HT-29 (cell line): ENCODE measurements at regions not wholly inside any gene's neighbourhood (a gene's known extent, or its start where the extent isn't known, plus 50 kb on each side); places are given as distances from the start of the nearest gene placed in this dataset.
"Not testable (repeated sequence)": the region's sequence is repeated elsewhere in the genome, so short reads cannot be mapped to it uniquely, and the experiment has no call there.

Experiments used
- DNase-seq: peaks from one replicate; pipeline ENCODE4 v3.0.0-alpha.2; 2015; ENCODE audit warnings: low spot score

DNA sequence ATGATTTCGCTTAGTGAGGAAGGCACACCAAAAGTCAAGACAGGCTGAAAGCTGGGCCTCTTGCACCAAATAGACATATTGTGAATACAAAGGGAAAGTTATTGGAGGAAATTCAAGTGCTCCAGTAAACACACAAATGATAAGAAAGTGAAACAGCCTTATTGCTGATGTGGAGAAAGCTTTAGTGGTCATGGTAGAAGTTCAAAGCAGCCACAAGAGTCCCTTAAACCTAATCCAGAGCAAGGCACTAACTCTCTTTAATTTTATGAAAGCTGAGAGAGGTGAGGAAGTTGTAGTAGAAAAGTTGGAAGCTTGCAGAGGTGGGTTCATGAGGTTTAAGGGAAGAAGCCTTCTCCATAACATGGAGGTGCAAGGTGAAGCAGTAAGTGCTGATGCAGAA lies 988.3 kb downstream of the VRK1 start:
- DNase-seq: no peak

DNA sequence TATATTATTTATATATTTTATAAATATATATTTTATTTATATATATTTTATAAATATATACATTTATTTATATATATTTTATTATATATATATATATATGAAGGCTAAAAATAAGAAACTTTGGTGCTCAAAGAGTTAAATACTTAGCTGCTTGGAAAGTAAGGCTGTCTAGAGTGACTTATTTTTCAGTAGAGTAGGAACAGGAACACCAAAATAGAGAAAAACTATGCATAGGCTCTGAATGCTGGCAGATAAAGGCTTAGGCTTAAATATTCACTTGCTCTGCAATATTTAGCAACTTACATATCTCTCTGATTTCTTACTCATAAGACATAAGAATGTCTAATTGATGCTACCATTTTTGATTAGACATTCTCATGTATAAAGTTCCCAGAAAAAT lies 991.2 kb downstream of the VRK1 start:
- DNase-seq: no peak

DNA sequence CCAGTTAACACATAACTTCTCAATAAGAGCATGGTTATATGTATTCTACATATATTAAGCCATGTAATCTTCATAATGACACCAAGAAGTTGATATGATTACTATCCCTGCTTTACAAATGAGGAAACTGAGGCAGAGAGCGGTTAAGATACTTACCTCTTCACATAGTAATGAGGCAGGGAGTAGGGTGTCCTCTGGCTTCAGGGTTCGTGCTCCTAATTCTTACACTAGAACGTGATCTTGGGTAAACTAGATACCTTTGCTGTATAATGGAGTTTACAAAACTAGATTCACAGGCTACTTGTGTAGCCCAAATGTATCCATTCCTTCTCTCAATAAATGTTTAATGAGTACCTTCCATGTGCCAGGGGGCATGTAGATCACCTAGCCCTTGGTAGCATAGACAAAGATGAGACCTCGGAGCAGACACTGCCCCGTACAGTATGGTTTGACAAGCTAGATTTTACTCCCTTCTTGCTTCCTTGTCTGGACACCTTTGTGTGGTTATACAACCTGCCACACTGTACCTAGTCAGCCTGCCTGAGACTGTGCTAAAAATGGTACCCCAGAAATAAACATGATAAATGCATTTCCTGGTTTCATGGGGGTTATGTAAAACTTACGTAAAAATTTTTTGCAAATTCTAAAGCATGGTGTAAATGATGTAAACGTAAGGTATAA lies 991.8 kb downstream of the VRK1 start:
- no peak for DNase-seq

DNA sequence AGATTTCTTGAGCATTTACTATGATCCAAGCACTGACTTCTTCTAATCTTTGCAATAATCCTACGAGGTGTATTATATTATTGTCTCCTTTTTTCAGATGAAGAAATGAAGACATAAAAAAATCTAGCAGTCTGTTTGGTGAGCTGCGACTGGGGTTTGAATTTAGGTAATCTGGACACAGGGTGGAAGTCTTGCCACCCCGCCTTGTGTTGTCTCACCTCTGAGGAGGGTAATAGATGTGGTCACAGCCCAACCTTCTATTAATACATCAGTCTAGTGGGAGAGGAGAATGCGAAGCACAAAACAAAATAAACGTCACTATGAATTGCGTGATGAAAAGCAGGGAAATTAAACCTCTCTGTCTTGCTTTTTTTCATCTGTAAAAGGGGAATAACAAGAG lies 993.9 kb downstream of the VRK1 start:
- no peak for DNase-seq

DNA sequence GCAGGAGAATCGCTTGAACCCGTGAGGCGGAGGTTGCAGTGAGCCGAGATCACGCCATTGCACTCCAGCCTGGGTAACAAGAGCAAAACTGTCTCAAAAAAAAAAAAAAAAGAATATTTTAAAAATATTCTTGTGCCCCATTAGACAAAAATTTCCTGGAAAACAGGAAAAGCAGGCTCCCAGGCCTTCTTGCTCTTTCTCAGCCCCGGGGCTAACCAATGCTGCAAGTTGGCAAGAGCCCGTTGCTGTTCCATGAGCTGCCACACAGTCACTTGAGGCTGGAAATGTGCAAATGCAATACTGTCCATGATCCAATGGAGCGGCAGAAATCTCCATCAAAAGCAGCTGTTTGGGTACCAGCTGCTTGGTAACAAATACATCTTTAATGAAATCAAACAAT lies 994.7 kb downstream of the VRK1 start:
- peak; percentile 1 for DNase-seq

DNA sequence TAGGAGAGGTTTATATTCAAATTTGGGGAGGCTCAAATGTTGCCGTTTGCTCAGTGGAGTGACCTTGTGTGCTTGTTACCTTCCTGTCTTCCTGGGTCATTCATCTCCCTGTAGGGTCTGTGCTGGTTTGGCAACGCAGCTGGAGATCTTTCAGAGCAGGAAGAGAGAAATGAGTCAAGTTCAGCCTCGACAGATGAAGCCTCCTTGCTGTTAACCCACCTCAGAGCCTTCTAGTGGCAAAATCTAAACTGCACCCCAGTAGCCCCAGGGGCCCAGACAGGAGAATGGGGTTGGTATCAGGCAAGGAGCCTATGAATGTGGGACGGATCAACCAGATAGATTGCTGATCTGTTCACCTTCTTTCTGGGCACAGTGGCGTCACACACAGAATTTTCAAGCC lies 999.3 kb downstream of the VRK1 start:
- no peak for DNase-seq

DNA sequence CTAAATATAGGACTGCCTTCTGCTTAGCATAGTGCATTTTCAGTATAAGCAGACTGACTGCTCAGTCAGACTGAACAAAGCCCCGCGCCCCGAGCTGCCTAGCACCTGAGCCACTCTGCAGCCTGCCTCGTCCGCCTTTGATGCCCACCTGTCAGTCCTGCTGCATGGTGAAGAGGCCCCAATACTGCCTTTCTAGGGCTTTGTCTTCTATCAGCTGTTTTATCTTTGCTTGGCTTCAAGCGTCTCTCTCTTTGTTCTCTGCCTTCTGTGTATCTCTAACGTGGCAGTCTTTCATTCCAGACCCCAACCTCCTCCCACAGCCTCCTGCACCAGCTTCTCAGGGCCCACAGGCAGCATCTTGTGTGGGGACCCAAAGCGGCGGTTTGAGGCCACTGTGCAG lies 1001.0 kb downstream of the VRK1 start:
- no peak for DNase-seq

DNA sequence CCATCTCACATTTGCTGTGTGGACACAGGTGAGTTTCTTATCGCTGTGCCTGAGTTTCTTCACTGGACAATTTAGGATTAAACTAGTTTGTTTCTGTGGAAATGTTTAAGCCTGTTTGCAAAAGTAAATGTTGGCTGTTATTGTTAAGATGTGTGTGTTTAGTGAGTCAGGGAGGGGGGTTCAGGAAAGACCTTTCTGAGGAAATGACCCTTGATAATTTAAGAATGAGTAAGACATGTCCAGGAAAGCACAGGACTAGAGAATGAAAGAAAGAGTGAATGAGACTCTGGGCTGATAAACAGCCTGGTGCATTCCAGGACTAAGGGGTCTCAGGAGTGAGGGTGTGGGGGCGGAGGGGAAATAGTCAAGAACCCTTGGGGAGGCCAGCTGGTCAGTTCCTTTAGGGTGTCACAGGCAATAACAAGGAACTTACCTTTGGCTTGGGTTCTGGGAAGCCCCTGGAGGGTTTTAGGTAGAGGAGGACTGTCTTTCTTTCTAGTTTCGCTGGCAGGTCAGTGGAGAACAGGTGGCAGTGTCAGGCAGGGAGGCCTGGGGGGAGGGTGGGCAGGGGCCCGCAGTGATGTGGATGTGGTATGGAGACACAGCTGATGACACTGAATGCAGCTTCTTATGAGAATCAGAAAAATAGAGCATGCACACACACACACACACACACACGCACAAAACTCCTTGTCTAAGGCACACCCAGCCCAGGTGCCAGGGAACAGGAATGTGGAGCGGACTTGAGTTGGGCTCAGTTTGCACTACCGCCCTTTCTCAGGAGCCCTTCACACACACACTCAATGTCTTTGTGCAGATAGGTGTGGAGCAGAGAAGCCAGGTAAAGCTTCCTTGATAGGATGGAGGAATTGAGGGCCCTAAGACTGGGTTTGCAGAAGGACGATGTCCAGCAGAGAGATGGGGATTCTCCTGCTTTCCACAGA lies 1005.5 kb downstream of the VRK1 start:
- DNase-seq: no peak

DNA sequence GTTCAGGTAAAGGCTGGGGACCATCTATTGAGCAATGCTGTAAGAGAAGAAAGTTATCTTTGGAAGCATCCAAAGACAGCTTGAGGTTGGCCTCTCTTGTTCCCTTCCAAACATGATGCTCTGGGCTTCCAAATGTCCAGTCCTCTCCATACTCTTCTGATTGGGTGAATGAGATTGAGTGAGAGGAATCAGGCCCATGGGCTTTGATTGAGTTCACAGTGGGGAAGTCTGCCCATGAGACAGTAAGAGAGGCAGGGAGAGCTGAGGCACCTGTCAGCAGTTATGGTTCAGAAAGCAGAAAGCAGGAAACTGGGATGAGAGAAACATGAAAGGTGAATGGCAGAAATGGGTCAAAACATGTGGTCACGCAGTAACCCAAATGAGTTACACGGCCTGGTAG lies 1006.9 kb downstream of the VRK1 start:
- no peak for DNase-seq

DNA sequence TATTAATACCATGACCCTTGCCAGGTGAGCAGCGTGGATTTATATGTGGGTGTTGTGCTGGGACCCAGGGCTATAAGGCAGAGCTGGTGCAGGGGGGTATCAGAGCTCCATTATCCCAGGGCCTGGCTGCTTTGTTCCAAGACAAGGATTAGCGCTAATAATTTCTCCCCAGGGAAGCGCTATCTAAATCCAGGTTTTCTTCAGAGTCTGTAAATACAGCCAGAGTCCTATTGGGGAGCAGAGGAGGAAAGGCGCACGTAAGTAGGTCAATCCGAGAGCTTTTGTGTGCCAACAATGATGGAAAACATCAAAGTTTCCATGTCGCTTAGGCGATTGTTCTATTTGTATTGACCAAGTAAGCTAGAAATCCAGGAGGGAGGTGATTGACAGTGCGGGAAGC lies 1009.7 kb downstream of the VRK1 start:
- no peak for DNase-seq

DNA sequence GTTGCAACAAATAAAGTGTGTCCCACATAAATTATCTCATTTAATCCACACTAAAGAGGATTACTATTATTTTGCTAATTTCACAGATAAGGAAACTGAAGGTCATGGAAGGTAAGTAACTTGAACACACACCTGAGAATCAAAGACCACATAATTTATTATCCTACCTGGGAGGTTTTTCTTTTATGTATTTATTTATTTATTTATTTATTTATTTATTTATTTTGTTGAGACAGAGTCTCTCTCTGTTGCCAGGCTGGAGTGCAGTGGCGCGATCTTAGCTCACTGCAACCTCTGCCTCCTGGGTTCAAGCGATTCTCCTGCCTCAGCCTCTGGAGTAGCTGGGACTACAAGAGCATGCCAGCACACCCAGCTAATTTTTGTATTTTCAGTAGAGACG lies 1011.4 kb downstream of the VRK1 start:
- DNase-seq: not testable (repeated sequence)

DNA sequence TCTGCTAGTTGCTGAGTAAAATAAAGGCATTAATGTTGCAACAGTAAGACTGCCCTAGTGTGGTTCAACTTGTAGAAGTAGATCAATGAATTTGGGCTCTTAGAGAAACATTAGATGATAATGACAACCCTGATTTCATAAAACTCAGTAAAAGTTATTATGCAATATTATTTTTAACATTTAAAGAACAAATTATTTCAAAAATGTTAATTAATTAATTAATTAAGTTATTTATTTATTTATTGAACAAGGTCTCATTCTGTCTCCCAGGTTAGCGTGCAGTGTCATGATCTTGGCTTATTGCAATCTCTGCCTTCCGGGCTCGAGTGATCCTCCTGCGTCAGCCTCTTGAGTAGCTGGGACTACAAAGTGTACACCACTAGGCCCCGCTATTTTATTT lies 1016.4 kb downstream of the VRK1 start:
- no peak for DNase-seq

DNA sequence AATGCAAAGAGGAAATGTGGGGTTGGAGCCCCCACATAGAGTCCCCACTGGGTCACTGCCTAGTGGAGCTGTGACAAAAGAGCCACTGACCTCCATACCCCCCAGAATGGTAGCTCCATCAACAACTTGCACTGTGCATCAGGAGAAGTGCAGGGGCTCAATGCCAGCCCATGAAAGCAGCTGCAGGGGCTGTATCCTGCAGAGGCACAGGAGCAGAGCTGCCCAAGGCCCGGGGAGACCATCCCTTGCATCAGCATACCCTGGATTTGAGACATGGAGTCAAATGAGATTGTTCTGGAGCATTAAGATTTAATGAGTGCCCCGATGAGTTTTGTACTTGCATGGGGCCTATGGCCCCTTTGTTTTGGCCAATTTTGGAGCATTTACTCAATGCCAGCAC lies 1023.6 kb downstream of the VRK1 start:
- DNase-seq: no peak

DNA sequence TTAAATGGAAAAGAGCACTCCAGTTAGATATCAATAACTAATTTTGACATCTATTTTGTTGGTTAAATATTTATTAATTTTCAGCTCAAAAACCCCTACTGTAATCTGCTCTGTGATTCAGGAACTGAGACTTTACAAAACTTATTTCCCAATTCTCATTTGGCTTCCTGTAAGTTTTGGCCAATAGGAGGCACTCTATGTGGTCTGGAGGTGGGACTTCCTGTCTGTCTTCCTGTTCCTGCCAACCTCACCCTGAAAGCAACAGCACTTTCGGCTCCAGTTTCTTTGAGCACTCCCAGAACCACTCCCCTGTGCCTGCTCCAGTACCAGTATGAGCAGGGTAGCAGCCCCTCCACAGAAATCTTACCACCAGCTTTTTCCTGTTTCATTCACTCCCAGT lies 1027.0 kb downstream of the VRK1 start:
- DNase-seq: no peak

DNA sequence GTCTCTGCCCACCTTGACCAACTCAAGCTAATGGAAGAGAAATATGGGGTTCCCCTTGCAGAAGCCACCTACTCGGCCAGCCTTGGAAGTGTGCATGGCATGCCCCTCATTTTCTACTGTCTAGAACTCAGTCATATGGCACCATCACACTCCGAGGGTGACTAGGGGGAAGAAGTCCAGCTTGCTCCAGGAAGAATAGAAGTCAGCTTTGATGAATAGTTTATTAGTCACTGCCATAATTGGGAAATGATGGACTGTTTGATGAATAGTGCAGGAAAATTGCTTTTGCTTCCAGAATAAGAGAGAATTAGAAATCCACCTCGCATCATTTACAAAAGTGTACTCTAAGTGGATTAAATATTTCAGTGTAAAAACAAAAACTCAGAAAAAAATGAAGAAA lies 1030.6 kb downstream of the VRK1 start:
- no peak for DNase-seq

DNA sequence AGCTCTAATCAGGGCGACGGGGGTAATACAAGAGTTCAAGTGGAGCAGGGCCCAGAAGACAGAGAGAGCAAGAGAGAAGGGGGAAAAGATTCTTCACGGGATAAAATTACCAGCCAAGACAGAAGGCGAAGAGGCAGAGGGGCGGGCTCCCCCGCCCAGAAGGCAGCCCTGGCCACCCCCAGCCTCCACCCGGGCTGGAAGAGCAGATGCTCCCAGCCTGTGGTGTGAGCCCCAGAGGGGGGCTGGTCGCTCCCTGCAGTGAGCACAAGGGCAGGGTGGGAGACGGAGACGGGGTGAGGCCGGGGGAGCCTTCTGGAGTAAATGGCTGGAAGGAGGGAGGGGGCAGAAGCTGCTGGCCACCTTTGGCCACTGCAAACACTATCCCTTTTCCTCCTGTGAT lies 1035.6 kb downstream of the VRK1 start:
- no peak for DNase-seq

DNA sequence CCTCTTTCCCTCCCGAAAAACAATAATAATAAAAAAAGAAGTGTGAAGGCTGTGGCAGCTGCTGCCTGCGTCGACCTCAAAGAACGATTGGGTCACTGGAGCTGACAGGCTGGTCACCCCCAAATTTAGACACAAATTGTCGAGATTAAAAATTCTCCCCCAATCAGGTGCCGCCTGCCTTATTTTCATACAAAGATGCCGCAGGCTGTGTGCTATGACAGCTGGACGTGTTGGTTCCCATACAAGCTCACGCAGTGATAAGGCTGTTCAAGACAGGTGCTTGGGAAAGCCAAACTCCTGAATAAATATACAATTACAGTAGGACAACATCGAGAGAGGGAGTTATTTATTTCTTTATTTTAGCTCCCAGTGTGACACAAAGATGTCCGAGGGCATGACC lies 1041.8 kb downstream of the VRK1 start:
- DNase-seq: no peak

DNA sequence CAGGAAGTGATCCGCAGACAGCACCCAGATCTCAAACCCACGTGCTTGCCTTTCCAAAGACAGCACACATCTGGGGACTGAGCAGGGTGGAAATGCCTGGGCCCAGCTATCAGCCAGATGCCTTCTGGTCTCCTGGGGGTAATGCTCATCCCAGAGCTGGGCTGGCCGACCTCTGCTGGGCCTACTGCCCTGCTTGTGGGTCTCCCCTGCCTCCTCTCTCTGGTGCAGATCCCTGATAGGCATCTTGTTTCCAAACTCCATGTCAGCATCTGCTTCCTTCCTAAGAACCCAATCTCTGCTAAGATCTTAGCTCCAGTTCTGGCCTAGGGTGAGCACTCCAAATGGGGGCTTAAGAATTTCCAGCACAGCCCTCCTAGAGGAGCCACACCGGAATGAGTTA lies 1043.0 kb downstream of the VRK1 start:
- DNase-seq: no peak

DNA sequence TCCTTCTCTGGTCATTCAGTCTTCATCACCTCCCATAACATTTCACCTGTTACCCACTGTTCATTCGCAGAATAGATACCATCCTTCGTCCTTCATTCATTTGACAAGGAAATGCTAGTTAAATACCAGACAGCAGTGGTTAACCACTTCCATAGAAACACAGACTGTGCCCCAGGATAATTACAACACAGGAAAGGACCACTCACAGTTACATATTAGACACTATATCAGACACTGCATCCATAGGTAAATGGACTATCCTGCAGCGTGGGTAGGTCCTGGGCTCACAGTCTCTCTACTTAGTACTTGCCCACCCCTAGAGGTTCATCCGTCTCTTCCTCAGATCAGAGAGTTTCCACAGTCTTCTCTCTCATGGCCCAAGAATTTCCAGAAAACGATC lies 1044.6 kb downstream of the VRK1 start:
- no peak for DNase-seq

DNA sequence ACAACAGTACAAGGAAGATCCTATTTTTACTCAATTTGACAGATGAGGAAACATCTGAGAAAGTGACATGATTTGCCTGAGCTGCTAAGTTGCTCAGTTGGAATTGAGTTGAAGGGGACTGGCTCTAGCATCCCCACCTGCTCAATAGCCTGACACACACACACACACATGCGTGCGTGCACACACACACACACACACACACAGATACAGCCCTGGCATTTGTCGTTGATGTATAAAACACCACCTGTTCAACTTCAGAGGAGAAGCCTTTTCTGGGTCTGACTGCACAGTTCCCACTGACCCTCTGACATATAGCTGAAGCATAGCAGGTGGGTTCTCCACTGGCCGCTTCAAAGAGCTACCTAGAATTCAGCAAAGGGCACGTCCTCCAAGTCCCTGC lies 1045.9 kb downstream of the VRK1 start:
- no peak for DNase-seq

DNA sequence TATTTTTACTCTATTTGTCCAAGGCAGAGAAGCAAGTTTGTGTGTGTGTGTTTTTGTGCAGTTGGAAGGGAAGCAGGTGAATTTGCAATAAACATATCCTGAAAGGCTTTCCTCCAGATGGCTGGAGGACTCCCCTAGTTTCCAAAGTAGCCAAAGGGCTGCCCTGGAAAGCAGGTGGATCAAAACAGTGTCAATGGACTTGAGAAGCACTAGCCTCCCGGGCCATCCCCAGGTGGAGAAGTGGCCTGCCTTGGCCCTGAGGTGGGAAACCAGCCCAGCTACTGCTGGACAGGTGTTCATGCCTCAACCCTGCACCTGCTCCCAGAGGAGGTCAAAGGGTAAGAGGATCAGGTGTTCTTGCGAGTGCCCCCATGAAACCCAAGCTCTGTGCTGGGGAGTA lies 1046.9 kb downstream of the VRK1 start:
- DNase-seq: no peak

DNA sequence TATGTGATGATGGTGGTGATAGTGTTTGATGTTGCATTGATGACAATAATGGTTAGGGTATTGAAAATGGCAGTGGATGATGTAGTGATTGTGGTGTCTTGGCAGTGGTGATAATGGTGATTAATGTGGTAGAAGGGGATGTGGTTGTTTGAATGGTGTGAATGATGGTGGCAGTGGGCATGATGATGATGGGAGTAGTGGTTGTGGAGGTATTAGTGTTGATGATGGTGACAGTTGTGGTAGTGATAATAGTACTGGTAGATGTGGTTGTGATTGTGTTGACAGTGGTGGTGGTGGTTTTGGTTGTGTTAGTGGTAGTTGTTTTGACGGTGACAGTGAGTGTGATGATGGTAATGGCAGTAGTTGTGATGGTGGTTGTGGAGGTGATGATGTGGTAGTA lies 1049.0 kb downstream of the VRK1 start:
- DNase-seq: no peak

DNA sequence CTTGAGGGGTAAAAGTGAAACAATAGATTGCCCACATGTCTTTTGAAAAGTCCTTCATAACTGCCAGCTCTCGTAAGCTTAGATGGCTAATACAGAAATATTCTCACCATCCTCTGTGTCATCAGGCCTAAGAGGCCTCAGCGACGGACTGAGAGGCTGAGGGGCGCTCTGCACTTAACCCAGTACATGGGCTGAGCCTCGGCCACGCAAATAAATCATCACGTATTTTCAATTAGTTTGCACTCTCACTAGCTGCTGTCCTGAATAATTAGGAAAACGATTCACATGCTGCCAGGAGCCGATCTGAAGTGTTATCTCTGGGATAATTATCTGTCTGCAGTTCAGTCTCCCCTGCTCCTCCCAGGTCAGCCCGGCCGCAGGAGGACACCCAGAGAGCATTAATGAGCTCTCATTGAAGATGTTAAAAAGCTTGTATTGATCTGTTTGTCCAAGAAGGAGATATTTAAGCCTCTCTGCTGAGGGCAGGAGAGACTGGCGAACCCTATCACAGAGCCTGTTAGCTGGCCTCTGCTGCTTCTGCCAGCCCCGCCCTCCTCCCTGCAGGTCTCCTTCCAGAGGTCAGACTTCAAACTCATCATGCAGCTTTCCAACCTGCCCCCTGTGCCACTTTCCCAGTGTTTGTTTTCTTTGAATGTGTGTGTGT lies 1051.3 kb downstream of the VRK1 start:
- DNase-seq: no peak
